ENCODE measurements at regions not wholly inside any gene's neighbourhood (a gene's known extent, or its start where the extent isn't known, plus 50 kb on each side); places are given as distances from the start of the nearest gene placed in this dataset. TPM values are rescaled to one million over a fixed set of nuclear protein-coding genes. Genes with fewer than 3 reads are reported as not detected.

Small RNA genes in the stretch of these regions (small RNA-seq; reads per million reads assigned to genes)
- gene RNA5SP431 = not detected

All from tibial nerve (tissue), 1 donor.